WTC11 (cell line): ENCODE measurements at regions not wholly inside any gene's neighbourhood (a gene's known extent, or its start where the extent isn't known, plus 50 kb on each side); places are given as distances from the start of the nearest gene placed in this dataset.

Experiments
- ATAC-seq: fragments of 200-7000 bp; cut with Tn5 transposase; 2 replicates; pipeline ENCODE4 v1.10.0; 2021; ENCODE audit warnings: mild to moderate bottlenecking, moderate library complexity
- CTCF ChIA-PET: fragments of 300-600 bp; sonication (Branson Sonifier 250); formaldehyde crosslinking; loops from one replicate; lab custom pipeline; 2021; ENCODE audit warnings: antibody characterized with exemption; lab: Charles Lee
- POLR2A ChIA-PET: fragments of 350-600 bp; sonication (Branson Sonifier 250); formaldehyde crosslinking; loops from one replicate; lab custom pipeline; 2021; ENCODE audit warnings: antibody characterized with exemption; lab: Charles Lee
- DNase-seq: peaks from one replicate; pipeline ENCODE4 v3.0.0; 2021; ENCODE audit warnings: low spot score
- H3K27ac Mint-ChIP-seq: 2 replicates; pipeline ENCODE4 v1.8.0; 2021; ENCODE audit warnings: mixed read lengths
- H3K27me3 Mint-ChIP-seq: 2 replicates; pipeline ENCODE4 v1.8.0; 2021; ENCODE audit warnings: low read depth, mild to moderate bottlenecking, moderate library complexity, mixed read lengths
- H3K36me3 Mint-ChIP-seq: 2 replicates; pipeline ENCODE4 v1.8.0; 2021; ENCODE audit warnings: mixed read lengths
- H3K4me1 Mint-ChIP-seq: 2 replicates; pipeline ENCODE4 v1.8.0; 2022; ENCODE audit warnings: mixed read lengths
- H3K4me3 Mint-ChIP-seq: 2 replicates; pipeline ENCODE4 v1.8.0; 2021; ENCODE audit warnings: mild to moderate bottlenecking, moderate library complexity, mixed read lengths
- H3K9me3 Mint-ChIP-seq: 2 replicates; pipeline ENCODE4 v1.8.0; 2021; ENCODE audit warnings: mixed read lengths
- ATF1 ChIP-seq: sonication (generic); formaldehyde crosslinking; IDR thresholded peaks from 2 replicates; pipeline ENCODE4 v1.8.1; 2023; ENCODE audit warnings: mild to moderate bottlenecking, moderate library complexity, missing genetic modification reagents
- CBFB ChIP-seq: sonication (generic); formaldehyde crosslinking; IDR thresholded peaks from 2 replicates; pipeline ENCODE4 v1.8.1; 2022; ENCODE audit warnings: mild to moderate bottlenecking, low read depth, missing genetic modification reagents
- ETV6 ChIP-seq: sonication (generic); formaldehyde crosslinking; IDR thresholded peaks from 2 replicates; pipeline ENCODE4 v1.8.1; 2022; ENCODE audit warnings: mild to moderate bottlenecking, missing genetic modification reagents
- GABPB1 ChIP-seq: sonication (generic); formaldehyde crosslinking; IDR thresholded peaks from 2 replicates; pipeline ENCODE4 v1.8.1; 2023; ENCODE audit warnings: mild to moderate bottlenecking, missing genetic modification reagents
- JAZF1 ChIP-seq: fragments of 250-450 bp; sonication (Bioruptor Pico); IDR thresholded peaks from 2 replicates; pipeline ENCODE4 v1.9.0; 2021; ENCODE audit warnings: moderate library complexity, mild to moderate bottlenecking, inconsistent platforms
- JUN ChIP-seq: sonication (generic); formaldehyde crosslinking; IDR thresholded peaks from 2 replicates; pipeline ENCODE4 v1.8.0; 2023; ENCODE audit warnings: mild to moderate bottlenecking, missing genetic modification reagents
- NFATC4 ChIP-seq: fragments of 250-450 bp; sonication (Bioruptor Pico); IDR thresholded peaks from 2 replicates; pipeline ENCODE4 v1.9.0; 2021; ENCODE audit warnings: mild to moderate bottlenecking
- NR1H2 ChIP-seq: sonication (generic); formaldehyde crosslinking; IDR thresholded peaks from 2 replicates; pipeline ENCODE4 v1.9.0; 2021; ENCODE audit warnings: mild to moderate bottlenecking, moderate library complexity, missing genetic modification reagents
- OVOL2 ChIP-seq: fragments of 250-450 bp; sonication (Bioruptor Pico); IDR thresholded peaks from 2 replicates; pipeline ENCODE4 v1.9.0; 2021; ENCODE audit warnings: mild to moderate bottlenecking, borderline replicate concordance
- PRRX2 ChIP-seq: fragments of 250-450 bp; sonication (Bioruptor Pico); IDR thresholded peaks from 2 replicates; pipeline ENCODE4 v1.8.0; 2021; ENCODE audit warnings: mild to moderate bottlenecking
- SMAD4 ChIP-seq: sonication (generic); formaldehyde crosslinking; IDR thresholded peaks from 2 replicates; pipeline ENCODE4 v1.8.0; 2022; ENCODE audit warnings: mild to moderate bottlenecking, missing genetic modification reagents
- TP53 ChIP-seq: sonication (generic); formaldehyde crosslinking; IDR thresholded peaks from 2 replicates; pipeline ENCODE4 v1.8.1; 2023; ENCODE audit warnings: mild to moderate bottlenecking, missing genetic modification reagents
- ZBTB21 ChIP-seq: sonication (generic); formaldehyde crosslinking; IDR thresholded peaks from 2 replicates; pipeline ENCODE4 v1.8.1; 2023; ENCODE audit warnings: mild to moderate bottlenecking, missing genetic modification reagents, borderline replicate concordance
- TF ChIP-seq, protein P1 (sequence below): fragments of 200-600 bp; IDR thresholded peaks from 2 replicates; pipeline ENCODE4 v1.8.0; 2022; ENCODE audit warnings: antibody characterized with exemption
- TF ChIP-seq, protein P2 (sequence below): sonication (generic); formaldehyde crosslinking; IDR thresholded peaks from 2 replicates; pipeline ENCODE4 v1.8.1; 2022; ENCODE audit warnings: mild to moderate bottlenecking, missing genetic modification reagents, moderate library complexity, borderline replicate concordance
- TF ChIP-seq, protein P3 (sequence below): fragments of 250-450 bp; sonication (Bioruptor Pico); IDR thresholded peaks from 2 replicates; pipeline ENCODE4 v1.9.0; 2021; ENCODE audit warnings: mild to moderate bottlenecking, borderline replicate concordance
- TF ChIP-seq, protein P4 (sequence below): sonication (generic); formaldehyde crosslinking; IDR thresholded peaks from 2 replicates; pipeline ENCODE4 v1.8.0; 2022; ENCODE audit warnings: mild to moderate bottlenecking, missing genetic modification reagents
- TF ChIP-seq, protein P5 (sequence below): sonication (generic); formaldehyde crosslinking; IDR thresholded peaks from 2 replicates; pipeline ENCODE4 v1.8.1; 2023; ENCODE audit warnings: mild to moderate bottlenecking, missing genetic modification reagents, moderate library complexity

DNA sequence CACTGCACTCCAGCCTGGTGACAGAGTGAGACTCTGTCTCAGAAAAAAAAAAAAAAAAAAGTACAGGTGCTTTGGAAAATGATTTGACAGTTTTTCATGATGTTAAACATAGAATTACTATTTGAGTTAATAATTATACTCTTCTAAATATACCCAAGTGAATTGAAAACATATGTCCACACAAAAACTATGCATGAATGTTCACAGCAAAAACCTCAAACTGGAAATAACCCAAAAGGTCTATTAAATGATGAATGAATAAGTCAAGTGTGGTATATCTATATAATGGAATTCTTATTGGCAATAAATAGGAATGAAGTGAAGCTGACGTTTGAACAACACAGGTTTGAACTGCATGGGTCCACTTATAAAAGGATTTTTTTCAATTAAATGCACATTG lies 207.2 kb upstream of the DAB2 start (continued):
- TF ChIP-seq GABPB1 (CRISPR knock-in tag) = no peak
- no peak for TF ChIP-seq JAZF1 (CRISPR knock-in tag)
- TF ChIP-seq JUN = no peak
- TF ChIP-seq TP53 (CRISPR knock-in tag) = no peak

DNA sequence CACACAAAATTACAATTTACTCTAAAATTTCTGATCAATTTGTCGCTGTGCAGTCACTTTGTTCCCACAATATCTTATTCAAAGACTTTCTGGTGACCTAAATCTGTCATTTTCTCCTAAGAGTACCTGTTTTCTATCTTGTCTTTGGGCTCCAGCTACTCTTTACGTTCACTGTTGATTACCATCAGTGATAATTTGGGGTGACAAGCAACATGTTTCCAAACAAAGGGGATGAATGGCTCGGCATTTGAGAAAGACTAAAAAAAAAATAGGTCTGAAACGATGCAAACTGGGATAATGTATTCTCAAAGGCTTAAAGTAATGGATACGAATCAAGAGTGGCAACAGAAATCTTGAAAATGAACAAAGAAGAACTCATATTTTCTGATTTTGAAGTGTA lies 205.2 kb upstream of the DAB2 start:
- H3K9me3 Mint-ChIP-seq = no peaks in the 10 kb centered on the region
- no peak overlapping the region for H3K27ac Mint-ChIP-seq
- DNase-seq (no peak), ATAC-seq (no peak)
- H3K4me3 Mint-ChIP-seq = no peak overlapping the region
- ChIA-PET POLR2A (no interaction called here), CTCF (no interaction called here)
- H3K36me3 Mint-ChIP-seq = no peaks in the 10 kb centered on the region
- H3K27me3 Mint-ChIP-seq = no peaks in the 10 kb centered on the region
- TF ChIP-seq, protein P1, sequence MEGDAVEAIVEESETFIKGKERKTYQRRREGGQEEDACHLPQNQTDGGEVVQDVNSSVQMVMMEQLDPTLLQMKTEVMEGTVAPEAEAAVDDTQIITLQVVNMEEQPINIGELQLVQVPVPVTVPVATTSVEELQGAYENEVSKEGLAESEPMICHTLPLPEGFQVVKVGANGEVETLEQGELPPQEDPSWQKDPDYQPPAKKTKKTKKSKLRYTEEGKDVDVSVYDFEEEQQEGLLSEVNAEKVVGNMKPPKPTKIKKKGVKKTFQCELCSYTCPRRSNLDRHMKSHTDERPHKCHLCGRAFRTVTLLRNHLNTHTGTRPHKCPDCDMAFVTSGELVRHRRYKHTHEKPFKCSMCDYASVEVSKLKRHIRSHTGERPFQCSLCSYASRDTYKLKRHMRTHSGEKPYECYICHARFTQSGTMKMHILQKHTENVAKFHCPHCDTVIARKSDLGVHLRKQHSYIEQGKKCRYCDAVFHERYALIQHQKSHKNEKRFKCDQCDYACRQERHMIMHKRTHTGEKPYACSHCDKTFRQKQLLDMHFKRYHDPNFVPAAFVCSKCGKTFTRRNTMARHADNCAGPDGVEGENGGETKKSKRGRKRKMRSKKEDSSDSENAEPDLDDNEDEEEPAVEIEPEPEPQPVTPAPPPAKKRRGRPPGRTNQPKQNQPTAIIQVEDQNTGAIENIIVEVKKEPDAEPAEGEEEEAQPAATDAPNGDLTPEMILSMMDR = no peak
- TF ChIP-seq SMAD4 (no peak), PRRX2 (CRISPR knock-in tag) (no peak), JUN (no peak), ATF1 (CRISPR knock-in tag) (no peak), ETV6 (CRISPR knock-in tag) (no peak), NFATC4 (no peak), OVOL2 (CRISPR knock-in tag) (no peak), CBFB (CRISPR knock-in tag) (no peak), ZBTB21 (CRISPR knock-in tag) (no peak), NR1H2 (no peak)
- TF ChIP-seq, protein P2, sequence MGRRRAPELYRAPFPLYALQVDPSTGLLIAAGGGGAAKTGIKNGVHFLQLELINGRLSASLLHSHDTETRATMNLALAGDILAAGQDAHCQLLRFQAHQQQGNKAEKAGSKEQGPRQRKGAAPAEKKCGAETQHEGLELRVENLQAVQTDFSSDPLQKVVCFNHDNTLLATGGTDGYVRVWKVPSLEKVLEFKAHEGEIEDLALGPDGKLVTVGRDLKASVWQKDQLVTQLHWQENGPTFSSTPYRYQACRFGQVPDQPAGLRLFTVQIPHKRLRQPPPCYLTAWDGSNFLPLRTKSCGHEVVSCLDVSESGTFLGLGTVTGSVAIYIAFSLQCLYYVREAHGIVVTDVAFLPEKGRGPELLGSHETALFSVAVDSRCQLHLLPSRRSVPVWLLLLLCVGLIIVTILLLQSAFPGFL (CRISPR knock-in tag) = no peak
- TF ChIP-seq, protein P3, sequence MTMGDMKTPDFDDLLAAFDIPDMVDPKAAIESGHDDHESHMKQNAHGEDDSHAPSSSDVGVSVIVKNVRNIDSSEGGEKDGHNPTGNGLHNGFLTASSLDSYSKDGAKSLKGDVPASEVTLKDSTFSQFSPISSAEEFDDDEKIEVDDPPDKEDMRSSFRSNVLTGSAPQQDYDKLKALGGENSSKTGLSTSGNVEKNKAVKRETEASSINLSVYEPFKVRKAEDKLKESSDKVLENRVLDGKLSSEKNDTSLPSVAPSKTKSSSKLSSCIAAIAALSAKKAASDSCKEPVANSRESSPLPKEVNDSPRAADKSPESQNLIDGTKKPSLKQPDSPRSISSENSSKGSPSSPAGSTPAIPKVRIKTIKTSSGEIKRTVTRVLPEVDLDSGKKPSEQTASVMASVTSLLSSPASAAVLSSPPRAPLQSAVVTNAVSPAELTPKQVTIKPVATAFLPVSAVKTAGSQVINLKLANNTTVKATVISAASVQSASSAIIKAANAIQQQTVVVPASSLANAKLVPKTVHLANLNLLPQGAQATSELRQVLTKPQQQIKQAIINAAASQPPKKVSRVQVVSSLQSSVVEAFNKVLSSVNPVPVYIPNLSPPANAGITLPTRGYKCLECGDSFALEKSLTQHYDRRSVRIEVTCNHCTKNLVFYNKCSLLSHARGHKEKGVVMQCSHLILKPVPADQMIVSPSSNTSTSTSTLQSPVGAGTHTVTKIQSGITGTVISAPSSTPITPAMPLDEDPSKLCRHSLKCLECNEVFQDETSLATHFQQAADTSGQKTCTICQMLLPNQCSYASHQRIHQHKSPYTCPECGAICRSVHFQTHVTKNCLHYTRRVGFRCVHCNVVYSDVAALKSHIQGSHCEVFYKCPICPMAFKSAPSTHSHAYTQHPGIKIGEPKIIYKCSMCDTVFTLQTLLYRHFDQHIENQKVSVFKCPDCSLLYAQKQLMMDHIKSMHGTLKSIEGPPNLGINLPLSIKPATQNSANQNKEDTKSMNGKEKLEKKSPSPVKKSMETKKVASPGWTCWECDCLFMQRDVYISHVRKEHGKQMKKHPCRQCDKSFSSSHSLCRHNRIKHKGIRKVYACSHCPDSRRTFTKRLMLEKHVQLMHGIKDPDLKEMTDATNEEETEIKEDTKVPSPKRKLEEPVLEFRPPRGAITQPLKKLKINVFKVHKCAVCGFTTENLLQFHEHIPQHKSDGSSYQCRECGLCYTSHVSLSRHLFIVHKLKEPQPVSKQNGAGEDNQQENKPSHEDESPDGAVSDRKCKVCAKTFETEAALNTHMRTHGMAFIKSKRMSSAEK = no peak
- TF ChIP-seq, protein P4, sequence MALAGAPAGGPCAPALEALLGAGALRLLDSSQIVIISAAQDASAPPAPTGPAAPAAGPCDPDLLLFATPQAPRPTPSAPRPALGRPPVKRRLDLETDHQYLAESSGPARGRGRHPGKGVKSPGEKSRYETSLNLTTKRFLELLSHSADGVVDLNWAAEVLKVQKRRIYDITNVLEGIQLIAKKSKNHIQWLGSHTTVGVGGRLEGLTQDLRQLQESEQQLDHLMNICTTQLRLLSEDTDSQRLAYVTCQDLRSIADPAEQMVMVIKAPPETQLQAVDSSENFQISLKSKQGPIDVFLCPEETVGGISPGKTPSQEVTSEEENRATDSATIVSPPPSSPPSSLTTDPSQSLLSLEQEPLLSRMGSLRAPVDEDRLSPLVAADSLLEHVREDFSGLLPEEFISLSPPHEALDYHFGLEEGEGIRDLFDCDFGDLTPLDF (CRISPR knock-in tag) = no peak
- TF ChIP-seq, protein P5, sequence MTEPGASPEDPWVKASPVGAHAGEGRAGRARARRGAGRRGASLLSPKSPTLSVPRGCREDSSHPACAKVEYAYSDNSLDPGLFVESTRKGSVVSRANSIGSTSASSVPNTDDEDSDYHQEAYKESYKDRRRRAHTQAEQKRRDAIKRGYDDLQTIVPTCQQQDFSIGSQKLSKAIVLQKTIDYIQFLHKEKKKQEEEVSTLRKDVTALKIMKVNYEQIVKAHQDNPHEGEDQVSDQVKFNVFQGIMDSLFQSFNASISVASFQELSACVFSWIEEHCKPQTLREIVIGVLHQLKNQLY (CRISPR knock-in tag) = no peak
- no peaks in the 10 kb centered on the region for H3K4me1 Mint-ChIP-seq
